Urinary bladder (tissue), 3 donors: ENCODE measurements at regions not wholly inside any gene's neighbourhood (a gene's known extent, or its start where the extent isn't known, plus 50 kb on each side); places are given as distances from the start of the nearest gene placed in this dataset.

ENCODE experiments used
- DNase-seq: peaks from one replicate; pipeline ENCODE4 v3.0.0-alpha.2; 2015; ENCODE audit errors: extremely low spot score
- H3K27ac ChIP-seq: one replicate; pipeline ENCODE4 v1.5.1; 2013; ENCODE audit warnings: low read depth, mild to moderate bottlenecking, moderate library complexity
- H3K36me3 ChIP-seq: one replicate; pipeline ENCODE4 v1.6.1; 2013; ENCODE audit warnings: mild to moderate bottlenecking, moderate library complexity; ENCODE audit not compliant: insufficient read depth
- H3K4me1 ChIP-seq: one replicate; pipeline ENCODE4 v1.6.1; 2013; ENCODE audit warnings: mild to moderate bottlenecking, moderate library complexity; ENCODE audit not compliant: insufficient read depth
- H3K4me3 ChIP-seq: one replicate; pipeline ENCODE4 v1.5.1; 2013; ENCODE audit warnings: low read depth, low read length
- WGBS: extraction: QIAGEN DNeasy Blood & Tissue Kit; methylation state at CpG from one replicate; pipeline ENCODE4 v1.1.7; 2013; 5-methylcytosine and 5-hydroxymethylcytosine counted together
- donor health status: healthy with polysubstance abuse.
- donor health status: healthy.

DNA sequence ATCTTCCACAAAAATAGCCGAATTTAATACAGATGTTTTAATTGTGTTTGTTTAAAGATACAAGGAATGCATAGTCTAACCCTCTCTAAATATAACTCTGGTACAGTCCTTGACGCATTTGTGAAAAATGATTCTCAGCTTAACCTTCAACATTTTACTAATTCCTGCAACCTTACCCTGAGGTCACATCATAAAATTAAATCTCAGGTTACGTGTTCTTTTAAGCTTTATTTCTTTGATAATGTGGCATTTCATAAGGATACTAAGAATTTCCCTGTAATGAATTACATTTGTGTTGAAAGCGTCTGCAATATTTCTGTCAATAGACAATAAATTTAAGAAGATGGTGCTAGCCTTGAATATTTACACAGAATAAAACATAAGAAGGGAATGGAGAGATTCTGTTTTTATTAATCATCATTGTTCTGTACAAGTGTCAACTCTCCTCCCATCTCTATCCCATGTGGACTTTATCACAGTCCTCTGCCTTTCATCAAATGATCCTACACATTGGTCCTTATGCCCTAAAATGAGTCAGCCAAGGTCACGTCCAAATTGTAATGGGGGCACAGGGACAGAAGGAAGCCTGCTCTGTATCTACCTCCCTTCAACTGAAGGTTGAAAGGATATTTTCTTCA, 769.3 kb upstream of the FLRT2 start:
- H3K4me3 ChIP-seq: no peak overlapping the region
- DNase-seq: no peak
- 49% methylated on average over 5 of the region's 5 CpGs for WGBS
- H3K4me1 ChIP-seq: no peaks in the 10 kb centered on the region
- H3K27ac ChIP-seq: no peak overlapping the region
- H3K36me3 ChIP-seq: no peaks in the 10 kb centered on the region

DNA sequence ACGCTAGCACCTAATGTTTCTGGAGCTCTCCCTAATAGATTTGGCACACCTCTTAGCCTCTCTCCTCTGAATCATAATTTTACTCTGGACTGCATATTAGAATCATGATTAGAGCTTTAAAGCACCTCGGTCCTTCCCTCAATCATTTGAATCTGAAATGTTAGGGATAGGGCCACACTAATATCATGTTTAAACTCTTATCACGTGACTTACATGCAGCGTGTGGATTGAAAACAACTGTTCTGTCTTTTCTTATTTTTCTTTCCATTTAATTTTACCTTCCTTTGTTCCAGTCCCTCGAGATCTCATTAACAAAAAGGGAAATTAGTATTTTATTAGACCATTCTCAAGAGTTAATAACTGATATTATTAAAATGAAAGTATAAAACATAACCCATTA, 762.5 kb upstream of the FLRT2 start:
- Histone ChIP-seq H3K4me1 (no peaks in the 10 kb centered on the region), H3K36me3 (no peaks in the 10 kb centered on the region), H3K27ac (no peak overlapping the region), H3K4me3 (no peak overlapping the region)
- DNase-seq: no peak
- 95% methylated on average over 5 of the region's 5 CpGs for WGBS

DNA sequence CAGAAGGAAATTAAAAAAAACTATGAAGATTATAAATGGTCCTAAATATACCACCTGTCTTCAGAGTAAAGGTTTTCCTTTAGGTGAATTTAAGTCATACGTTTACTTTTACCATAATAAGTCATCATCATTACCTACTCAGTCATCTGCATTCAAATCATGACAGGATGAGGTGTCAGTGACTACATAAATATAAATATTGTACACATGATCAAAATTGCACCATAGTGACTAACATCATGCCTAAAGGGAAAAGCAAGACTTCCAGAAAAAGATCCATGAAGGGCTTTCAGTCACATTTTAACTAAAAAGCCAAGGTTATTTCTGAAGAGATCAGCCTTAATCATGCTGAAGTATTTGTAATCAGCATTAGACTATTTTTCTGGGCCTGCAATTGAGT, 759.9 kb upstream of the FLRT2 start:
- DNase-seq: no peak
- Histone ChIP-seq H3K4me3 (no peak overlapping the region), H3K4me1 (no peaks in the 10 kb centered on the region), H3K36me3 (no peaks in the 10 kb centered on the region), H3K27ac (no peak overlapping the region)
- 81% methylated on average over 1 of the region's 1 CpG for WGBS

DNA sequence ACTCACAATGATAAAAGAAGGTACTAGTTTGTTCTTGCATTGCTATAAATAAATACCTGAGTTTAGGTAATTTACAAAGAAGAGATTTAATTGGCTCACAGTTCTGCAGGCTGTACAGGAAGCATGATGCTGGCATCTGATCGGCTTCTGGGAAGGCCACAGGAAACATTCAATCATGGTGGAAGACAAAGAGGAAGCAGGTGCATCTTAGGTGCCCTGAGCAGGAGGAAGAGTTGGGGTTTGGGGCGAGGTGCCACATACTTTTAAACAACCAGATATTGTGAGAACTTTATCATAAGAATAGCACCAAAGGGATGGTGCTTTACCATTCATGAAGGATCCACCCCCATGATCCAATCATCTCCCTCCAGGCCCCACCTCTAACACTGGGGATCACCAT, 752.6 kb upstream of the FLRT2 start:
- no peak overlapping the region for H3K27ac ChIP-seq
- no peaks in the 10 kb centered on the region for H3K4me1 ChIP-seq
- no peaks in the 10 kb centered on the region for H3K36me3 ChIP-seq
- H3K4me3 ChIP-seq: no peak overlapping the region
- WGBS: 83% methylated on average over 2 of the region's 2 CpGs
- no peak for DNase-seq

DNA sequence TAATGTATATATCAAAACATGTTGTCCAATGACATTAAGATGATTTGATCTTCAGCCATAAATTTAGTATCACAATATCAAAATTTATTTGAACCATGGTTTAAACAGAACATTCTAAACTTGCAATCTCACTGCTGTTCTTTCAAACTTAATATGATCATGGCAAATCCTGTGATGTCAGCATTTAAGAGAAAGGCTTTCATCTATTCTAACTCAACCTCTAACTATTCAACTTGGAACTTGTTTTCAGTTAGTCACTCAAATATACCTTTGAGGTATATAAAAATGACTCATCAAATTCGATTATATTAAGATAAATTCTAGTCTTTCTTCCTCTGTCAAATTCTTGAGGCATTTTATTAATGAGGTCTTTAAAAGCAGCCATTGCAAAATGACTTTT, 747.0 kb upstream of the FLRT2 start:
- DNase-seq: no peak
- WGBS: 66% methylated on average over 1 of the region's 1 CpG
- H3K4me3 ChIP-seq: no peak overlapping the region

DNA sequence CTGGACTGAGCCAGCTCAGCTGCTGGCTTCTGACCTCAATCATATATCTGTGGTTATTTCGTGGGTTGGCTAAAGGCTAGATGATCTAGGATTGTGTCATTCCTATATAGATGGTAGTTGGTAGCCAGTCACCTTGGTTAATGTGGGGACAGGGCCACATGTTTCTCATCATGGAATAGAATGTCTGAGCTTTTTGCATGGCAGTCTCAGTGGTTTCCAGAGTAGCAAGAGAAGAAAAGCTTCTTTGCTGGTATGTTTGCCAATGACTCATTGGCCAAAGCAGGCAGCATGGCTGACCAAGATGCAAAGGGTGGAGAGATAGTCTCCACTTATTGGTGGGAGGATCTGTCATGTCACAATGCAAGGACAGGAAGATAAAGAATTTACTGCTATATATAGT, 746.4 kb upstream of the FLRT2 start:
- no peak for DNase-seq
- no peaks in the 10 kb centered on the region for H3K4me1 ChIP-seq
- no peak overlapping the region for H3K27ac ChIP-seq
- 89% methylated on average over 1 of the region's 1 CpG for WGBS
- H3K36me3 ChIP-seq: no peaks in the 10 kb centered on the region
- H3K4me3 ChIP-seq: no peak overlapping the region

More for the DNA sequence above, 747.0 kb upstream of the FLRT2 start:
- Histone ChIP-seq H3K36me3 (no peaks in the 10 kb centered on the region), H3K4me1 (no peaks in the 10 kb centered on the region), H3K27ac (no peak overlapping the region)

DNA sequence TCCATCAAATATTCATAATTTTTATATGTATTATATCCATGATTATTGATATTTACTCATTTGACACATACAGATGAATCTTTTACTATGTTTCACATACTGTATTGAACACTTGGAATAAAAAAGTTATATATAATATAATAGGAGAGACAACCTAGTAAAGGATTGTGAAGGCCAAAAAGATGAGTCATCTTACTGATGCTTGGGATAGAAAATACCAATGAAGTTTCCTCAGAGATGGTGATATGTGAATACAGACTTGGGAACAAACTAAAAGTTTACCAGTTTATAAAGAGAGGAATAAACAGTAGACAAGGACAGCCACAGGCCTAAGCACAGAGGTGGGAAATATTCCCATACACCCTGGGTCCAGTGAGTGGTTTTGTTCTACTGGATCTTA, 743.9 kb upstream of the FLRT2 start:
- DNase-seq: no peak
- H3K4me3 ChIP-seq: no peak overlapping the region
- H3K4me1 ChIP-seq: no peaks in the 10 kb centered on the region
- H3K36me3 ChIP-seq: no peaks in the 10 kb centered on the region
- no peak overlapping the region for H3K27ac ChIP-seq

DNA sequence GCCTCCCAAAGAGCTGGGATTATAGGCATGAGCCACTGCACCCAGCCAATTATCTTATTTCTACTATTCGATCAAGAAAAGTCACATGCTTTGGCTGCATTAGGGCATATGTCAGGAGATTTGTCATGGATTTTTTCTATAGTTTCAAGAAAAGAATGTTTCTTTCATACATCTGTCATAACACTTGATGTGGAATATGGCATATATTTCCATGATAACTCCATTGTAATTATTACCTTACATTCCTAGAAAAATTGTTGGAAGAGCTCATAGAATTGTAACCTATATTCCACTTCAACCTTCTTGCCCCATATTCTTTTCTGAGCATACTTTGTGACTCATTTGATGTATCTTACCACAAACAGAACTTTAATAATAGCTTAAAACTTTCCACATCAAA, 740.9 kb upstream of the FLRT2 start:
- Histone ChIP-seq H3K27ac (no peak overlapping the region), H3K36me3 (no peaks in the 10 kb centered on the region), H3K4me3 (no peak overlapping the region), H3K4me1 (no peaks in the 10 kb centered on the region)
- no peak for DNase-seq
- 86% methylated on average over 1 of the region's 1 CpG for WGBS

DNA sequence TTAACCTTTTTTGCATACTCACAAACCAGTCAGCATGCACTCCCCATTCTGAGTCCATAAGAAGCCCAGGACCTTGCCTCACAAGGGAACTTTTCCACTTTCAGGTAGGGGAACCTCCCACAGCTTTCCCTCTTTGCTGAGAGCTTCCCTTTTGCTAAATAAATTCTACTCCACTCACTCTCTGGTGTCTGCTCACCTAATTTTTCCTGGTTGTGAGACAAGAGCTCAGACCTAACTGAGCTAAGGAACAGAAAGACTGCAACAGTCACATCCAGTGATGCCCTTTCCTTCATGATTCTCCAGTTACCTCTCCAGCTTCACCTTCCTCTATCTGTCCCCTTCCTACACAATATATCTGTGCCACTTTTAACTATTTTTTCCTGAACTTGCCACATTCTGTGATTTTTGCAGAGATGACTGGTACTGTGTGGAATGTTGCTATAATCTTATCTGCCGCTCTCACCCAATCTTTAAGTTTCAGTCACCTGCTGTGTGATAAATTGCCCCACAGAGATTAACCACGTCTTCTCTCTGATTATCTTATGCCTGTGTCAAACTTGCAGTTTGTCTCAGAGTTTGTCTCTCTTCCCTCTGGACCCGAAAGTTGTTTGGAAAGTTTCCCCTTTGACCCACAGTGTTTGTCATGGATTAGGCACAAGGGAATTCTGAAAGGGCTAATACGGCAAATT, 737.1 kb upstream of the FLRT2 start:
- Histone ChIP-seq H3K4me1 (no peaks in the 10 kb centered on the region), H3K27ac (no peak overlapping the region), H3K4me3 (no peak overlapping the region), H3K36me3 (no peaks in the 10 kb centered on the region)
- no peak for DNase-seq
- 82% methylated on average over 4 of the region's 4 CpGs for WGBS

DNA sequence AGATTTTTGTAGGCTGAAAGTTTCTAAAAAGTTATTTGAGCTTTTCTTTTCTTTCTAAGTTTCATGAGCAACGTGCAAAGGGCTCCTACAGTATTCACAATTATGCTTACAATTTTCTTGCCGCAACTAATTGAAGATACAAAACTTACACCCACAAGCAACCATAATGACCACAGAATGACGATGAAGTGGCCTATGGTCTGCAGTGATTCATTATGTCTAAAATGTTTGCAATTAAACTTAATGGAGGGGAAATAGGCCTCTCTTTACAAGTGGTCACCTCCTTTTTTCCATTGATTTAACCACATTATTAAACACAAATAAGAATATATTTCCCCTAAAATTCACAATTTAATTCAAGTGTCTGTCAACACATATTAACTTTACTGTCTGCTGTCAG, 732.6 kb upstream of the FLRT2 start:
- WGBS: 94% methylated on average over 3 of the region's 3 CpGs
- no peak overlapping the region for H3K4me3 ChIP-seq
- no peaks in the 10 kb centered on the region for H3K4me1 ChIP-seq
- no peak overlapping the region for H3K27ac ChIP-seq
- DNase-seq: no peak
- H3K36me3 ChIP-seq: no peaks in the 10 kb centered on the region

DNA sequence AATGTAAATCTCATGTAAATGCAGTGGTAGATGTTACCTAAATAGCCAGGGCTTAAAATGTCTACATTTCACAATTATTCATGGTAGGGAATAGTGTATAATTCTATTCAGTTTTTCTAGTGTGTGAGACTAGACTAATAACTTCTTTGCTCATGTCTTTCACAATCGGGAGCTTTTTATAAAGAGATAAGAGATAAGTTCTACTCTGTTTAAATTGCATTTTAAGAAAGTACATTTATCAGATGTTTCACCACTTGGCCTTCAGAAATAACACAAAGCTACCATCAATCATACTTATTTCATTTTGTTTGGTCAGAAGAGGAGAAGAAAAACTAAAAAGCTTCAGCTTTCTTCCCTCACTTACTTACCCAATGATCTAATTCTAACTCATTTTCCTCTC, 725.5 kb upstream of the FLRT2 start:
- WGBS: 61% methylated on average over 1 of the region's 1 CpG
- no peak for DNase-seq
- Histone ChIP-seq H3K36me3 (no peaks in the 10 kb centered on the region), H3K4me3 (no peak overlapping the region), H3K4me1 (no peaks in the 10 kb centered on the region), H3K27ac (no peak overlapping the region)

DNA sequence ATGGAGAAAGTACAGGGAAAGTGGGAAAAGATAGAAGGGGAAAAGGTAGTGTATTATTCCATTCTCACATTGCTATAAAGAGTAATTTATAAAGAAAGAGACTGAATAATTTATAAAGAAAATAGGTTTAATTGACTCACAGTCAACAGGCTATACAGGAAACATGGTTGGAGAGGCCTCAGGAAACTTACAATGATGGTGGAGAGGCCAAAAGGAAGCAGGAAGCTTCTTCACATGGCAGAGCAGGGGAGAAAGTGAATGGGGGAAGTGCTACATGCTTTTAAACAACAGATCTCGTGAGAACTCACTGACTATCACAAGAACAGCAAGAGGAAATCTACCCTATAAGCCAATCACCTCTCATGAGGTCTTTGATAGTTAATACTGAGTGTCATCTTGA, 725.0 kb upstream of the FLRT2 start:
- Histone ChIP-seq H3K4me1 (no peaks in the 10 kb centered on the region), H3K36me3 (no peaks in the 10 kb centered on the region), H3K4me3 (no peak overlapping the region), H3K27ac (no peak overlapping the region)
- 76% methylated on average over 1 of the region's 1 CpG for WGBS
- no peak for DNase-seq

DNA sequence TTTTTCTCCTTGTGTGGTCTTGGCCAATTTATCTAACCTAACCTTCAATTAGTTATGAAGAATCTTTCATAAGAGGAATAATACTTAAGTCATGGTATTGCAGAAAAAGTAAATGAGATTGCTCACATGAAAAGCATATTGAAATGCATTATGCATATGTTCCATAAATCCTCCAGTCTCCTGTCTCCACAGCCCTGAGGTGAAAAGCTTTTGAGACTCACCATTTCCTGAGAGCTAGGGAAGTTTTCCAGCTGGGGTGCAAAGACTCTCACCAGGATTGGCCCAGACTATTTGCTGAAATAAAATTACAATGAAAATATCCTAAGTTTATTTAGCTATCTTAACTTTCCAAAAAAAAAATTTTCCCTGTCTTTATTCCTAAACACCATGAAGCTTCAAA, 723.8 kb upstream of the FLRT2 start:
- Histone ChIP-seq H3K36me3 (no peaks in the 10 kb centered on the region), H3K4me3 (no peak overlapping the region), H3K4me1 (no peaks in the 10 kb centered on the region), H3K27ac (no peak overlapping the region)
- DNase-seq: no peak

DNA sequence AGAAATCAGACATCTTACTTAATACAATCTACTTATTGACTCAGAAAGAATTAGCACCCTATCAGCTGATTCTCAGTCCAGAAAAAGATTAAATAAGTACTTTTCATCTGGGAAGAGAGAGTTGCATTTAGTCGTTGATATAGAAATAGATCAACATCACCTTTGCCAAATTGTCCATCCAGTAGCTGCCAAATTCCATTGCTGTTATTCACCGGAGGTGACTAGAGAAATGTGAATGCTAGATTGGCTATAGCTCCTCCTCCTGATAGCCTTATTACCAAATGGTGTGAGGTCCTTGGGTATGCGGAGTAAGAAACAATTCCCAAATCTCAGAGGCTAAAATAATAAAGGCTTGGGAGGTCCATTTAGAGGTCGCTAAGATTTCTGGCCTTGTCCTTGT, 723.3 kb upstream of the FLRT2 start:
- H3K27ac ChIP-seq: no peak overlapping the region
- WGBS: 84% methylated on average over 4 of the region's 4 CpGs
- no peaks in the 10 kb centered on the region for H3K36me3 ChIP-seq

DNA sequence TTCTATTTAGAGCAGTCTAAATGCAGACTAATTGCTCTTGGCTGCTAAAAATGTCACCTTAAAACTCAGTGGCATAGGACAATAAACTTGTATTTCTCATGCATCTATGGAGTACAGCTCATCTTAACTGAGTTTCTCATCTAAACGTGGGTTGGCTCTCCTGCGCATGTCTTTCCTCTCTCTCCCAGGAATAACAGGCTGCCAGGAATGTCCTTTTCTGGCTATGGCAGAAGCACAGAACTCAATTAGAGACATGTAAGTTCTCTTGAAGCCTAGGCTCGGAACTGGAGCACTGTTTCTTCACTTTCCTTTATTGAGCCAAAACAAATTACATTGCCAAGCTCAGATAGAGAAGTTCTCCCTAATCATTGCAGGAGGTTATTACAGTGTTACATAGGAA, 722.3 kb upstream of the FLRT2 start:
- no peak for DNase-seq
- no peaks in the 10 kb centered on the region for H3K4me1 ChIP-seq
- no peak overlapping the region for H3K4me3 ChIP-seq
- H3K36me3 ChIP-seq: no peaks in the 10 kb centered on the region
- no peak overlapping the region for H3K27ac ChIP-seq
- WGBS: 74% methylated on average over 3 of the region's 3 CpGs

More for the DNA sequence above, 723.3 kb upstream of the FLRT2 start:
- Histone ChIP-seq H3K4me1 (no peaks in the 10 kb centered on the region), H3K4me3 (no peak overlapping the region)
- DNase-seq: no peak
